NOMO-1 treated with dmso at 0.1 percent for 144 hours (cell line): ENCODE measurements at regions not wholly inside any gene's neighbourhood (a gene's known extent, or its start where the extent isn't known, plus 50 kb on each side); places are given as distances from the start of the nearest gene placed in this dataset.
"Not testable (repeated sequence)": the region's sequence is repeated elsewhere in the genome, so short reads cannot be mapped to it uniquely, and the experiment has no call there.

Experiments used
- DNase-seq: peaks from one replicate; lab custom pipeline; 2025; ENCODE audit not compliant: unreplicated experiment; lab: John Stamatoyannopoulos, UW

- DNase-seq, result not testable (repeated sequence)
Measured at GRCh38 chr7:66456431-66456830, 172.2 kb upstream of the KCTD7 start.

DNA sequence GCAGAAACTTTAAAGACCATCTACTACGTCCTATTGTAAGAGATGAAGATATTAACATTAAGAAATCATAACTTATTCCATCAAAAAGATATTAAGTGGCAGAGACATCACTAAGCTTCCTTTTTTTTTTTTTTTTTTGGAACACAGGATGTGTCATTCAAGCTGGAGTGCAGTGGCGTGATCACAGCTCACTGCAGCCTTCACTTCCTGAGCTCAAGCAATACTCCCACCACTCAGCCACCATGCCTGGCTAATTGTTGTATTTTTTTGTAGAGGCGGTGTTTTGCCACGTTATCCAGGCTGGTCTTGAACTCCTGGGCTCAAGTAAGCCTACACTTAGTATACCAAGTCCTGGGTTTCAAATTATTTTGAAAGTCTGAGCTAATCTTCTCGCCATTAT is 169.7 kb upstream of the KCTD7 start:
- not testable (repeated sequence) for DNase-seq

DNA sequence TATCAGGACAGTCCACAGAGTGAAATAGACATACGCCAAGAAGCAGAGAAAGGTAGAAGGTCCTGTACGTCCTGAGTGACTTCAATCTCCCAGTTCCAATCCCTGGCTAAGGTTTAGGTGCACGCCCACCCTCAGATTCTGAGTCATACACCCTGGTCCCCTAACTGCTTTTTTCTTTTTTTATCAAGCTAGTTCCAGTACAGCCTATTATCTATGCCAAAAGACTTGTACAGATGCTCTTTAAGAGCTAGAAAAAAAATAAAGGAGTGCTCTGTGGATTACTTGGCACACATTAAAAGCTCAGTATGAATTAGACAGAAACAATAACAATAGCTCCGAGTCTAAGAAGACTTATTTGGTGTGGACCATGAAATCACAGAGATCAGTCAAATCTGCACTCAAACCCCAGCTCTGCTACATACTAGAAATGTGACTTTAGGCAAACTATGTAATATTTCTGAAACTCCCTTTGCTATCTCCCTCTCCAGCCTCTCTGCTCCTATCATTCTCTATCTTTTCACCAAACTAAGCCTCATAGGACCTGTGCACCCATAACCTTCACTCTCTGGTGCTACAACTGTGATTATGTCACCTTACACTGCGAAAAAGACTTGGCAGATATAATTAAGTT is 168.8 kb upstream of the KCTD7 start:
- not testable (repeated sequence) for DNase-seq

DNA sequence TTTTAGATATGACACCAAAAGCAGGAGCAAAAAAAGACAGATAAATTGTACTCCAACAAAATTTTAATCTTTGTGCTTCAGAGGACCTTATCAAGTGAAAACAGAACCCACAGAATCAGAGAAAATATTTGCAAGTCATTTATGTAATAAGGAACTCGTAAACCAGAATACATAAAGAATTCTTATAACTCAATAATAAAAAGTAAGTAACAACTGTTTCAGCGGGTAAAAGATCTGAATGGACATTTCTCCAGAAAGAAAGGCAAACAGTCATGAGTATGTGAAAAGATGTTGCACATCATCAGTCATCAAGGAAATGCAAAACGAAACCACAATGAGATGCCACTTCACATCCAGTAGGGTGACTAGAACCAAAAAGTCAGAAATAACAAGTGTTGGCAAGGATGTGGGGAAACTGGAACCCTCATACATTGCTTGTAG is 167.7 kb upstream of the KCTD7 start:
- no peak for DNase-seq

DNA sequence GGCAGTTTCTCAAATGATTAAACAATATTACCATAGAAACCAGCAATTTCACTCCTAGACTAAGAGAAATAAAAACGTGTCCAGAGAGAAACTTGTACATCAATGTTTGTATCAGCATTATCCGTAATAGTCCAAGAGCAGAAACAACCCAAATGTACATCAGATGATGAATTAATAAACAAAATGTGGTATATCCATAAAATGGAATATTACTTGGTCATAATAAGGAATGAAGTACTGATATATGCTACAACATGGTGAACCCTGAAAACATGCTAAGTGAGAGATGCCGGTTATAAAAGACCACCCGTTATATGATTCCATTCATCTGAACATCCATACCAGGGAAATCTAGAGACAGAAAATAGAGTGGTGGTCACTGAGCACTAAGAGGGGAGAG is 167.3 kb upstream of the KCTD7 start:
- not testable (repeated sequence) for DNase-seq

DNA sequence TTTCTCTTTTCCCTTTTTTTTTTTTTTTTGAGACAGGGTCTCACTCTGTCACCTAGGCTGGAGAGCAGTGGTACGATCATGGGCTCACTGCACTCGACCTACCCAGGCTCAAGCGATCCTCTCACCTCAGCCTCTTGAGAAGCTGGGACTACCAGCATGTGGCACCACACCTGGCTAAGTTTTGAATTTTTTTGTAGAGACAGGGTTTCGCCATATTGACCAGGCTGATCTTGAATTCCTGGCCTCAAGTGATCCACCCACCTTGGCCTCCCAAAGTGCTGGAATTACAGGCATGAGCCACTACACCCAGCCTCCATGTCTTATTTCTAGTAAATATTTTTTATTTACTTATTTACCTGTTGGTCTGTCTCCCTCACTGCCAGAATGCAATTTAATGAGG is 165.8 kb upstream of the KCTD7 start:
- not testable (repeated sequence) for DNase-seq

DNA sequence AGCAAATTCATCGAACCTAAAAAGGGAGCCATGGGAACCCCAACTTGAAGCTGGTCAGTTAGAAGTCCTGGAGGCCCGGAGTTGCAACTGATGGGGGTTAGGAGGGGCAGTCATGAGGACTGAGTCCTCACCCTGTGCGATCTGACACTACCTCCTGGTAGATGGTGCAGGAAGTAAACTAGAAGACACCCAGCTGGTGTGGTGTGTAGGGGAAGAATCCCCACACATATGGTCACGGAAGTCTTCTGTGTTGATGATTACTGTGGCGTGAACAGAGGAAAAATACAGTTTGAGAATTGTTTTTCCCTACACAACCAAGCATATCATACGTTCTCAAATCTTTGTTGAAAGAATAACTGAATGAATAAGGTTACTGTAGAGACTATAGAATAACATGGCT is 164.6 kb upstream of the KCTD7 start:
- DNase-seq, result no peak

GRCh38 chr7:66466081-66466600 is 162.5 kb upstream of the KCTD7 start:
- DNase-seq, result no peak

- DNase-seq, result no peak
Measured at GRCh38 chr7:66467887-66468286, 160.8 kb upstream of the KCTD7 start.

DNA sequence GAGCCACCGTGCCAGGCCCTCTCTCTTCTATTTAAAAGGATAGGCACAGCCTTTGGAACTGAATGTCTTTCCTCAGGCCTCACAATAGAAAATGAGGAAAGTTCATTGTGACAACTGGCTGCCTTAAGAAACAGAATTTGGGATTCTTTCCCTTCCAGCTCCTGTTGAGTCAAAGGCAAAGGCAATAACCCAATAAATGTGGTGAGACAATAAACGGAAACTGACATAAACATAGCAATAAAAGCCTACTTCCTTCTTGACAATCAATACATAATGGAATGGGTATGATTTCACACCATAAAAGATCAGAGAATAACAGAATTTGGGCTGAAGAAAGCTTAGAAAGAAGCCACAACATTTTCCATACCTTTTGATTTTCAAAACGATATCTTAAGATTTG is 155.6 kb upstream of the KCTD7 start:
- DNase-seq, result not testable (repeated sequence)

- no peak for DNase-seq
Measured at GRCh38 chr7:66474441-66474840, 154.2 kb upstream of the KCTD7 start.

DNA sequence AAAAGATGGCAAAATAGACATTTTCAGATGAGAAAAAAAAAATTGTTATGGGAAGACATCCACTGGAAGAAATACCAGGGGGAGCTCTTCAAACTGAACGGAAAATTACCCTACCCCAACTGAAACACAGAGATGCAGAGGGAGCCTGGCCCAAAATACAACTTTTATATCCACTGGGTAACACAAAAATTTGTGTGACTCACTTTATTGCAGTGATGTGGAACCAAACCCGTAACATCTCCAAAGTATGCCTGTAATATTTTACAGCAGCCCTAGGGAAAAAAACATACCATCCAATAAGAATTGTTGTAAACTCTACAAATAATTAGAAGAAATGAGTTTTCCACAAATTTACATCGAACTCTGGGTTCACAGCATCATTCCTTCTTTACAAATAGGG is 152.6 kb upstream of the KCTD7 start:
- DNase-seq, result not testable (repeated sequence)

GRCh38 chr7:66477822-66478397 is 150.8 kb upstream of the KCTD7 start:
- not testable (repeated sequence) for DNase-seq

- DNase-seq, result not testable (repeated sequence)
Measured at GRCh38 chr7:66481229-66481628, 147.5 kb upstream of the KCTD7 start.

DNA sequence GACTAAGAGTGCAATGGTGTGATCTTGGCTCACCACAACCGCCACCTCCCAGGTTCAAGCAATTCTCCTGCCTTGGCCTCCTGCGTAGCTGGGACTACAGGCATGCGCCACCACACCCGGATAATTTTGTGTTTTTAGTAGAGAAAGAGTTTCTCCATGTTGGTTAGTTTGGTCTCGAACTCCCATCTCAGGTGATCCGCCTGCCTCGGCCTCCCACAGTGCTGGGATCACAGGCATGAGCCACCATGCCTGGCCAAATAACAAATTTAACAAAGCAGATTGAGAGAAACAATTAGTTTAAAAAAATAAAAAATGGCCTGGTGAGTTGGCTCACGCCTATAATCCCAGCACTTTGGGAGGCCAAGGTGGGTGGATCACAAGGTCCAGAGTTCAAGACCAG is 139.6 kb upstream of the KCTD7 start:
- not testable (repeated sequence) for DNase-seq

- not testable (repeated sequence) for DNase-seq
Measured at GRCh38 chr7:66489741-66490140, 138.9 kb upstream of the KCTD7 start.

- DNase-seq, result not testable (repeated sequence)
Measured at GRCh38 chr7:66490979-66491378, 137.7 kb upstream of the KCTD7 start.

DNA sequence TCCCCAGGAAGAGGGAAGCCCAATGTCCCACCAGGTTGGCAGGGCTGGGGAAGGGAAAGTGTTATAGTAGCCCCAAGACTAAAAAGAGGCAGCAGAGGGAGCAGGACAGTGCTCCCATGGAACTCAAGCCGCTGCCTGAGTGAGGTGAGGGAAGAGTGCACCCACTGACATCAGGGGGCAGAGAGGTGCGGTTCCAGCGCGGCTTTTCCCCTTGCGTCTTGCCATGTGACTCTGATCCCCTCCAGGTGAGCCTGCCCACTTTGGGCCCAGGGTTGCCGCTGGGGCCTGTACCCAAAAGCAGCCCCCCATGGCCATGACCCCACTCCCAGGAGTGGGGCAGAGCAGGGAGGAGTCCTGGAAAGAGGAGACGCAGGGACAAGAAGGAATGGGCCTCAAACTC is 136.3 kb upstream of the KCTD7 start:
- not testable (repeated sequence) for DNase-seq

DNA sequence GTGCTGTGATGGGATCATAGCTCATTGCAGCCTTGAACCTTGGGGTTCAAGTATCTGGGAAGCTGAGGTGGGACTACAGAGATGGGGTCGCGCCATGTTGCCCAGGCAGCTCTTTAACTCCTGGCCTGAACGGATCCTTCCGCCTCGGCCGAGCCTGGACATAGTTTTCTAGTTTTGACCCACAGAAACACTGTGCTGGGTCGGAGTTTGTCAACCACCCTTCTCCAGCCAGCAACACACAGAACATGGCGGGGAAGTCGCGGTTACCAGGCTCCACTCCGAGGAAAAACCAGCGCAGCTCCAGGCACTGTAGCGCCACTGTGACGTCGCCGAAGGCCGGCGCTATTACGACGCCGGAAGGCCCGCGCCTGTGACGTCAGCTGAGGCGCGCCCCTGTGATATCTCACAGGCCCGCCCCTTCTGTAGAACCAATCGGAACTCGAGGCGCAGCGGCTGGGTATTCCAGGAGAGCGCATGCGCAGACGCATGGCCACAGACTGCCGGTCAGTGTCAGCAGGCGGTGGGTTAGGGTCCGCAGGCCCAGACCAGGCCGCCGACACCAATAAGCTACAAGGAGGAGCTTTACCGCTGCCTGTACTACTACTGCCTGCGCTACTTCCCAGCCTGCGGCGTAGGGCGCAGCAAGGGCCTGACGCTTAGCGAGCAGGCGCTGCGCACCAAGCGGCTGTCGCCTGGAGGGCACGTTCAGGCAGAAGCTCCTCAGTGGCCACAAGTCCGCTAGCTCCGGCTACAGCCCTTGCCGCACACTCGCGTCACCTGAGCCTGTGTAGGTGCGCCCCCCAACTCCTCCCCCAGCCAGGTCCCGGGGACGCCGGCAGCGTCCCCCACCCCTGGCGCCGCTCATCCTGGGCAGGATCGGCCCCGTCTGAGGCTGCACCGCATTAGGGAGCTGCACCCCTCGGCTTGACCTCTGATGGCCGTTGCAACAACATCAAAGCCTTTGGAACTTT is 135.2 kb upstream of the KCTD7 start:
- peak; percentile 94 for DNase-seq

DNA sequence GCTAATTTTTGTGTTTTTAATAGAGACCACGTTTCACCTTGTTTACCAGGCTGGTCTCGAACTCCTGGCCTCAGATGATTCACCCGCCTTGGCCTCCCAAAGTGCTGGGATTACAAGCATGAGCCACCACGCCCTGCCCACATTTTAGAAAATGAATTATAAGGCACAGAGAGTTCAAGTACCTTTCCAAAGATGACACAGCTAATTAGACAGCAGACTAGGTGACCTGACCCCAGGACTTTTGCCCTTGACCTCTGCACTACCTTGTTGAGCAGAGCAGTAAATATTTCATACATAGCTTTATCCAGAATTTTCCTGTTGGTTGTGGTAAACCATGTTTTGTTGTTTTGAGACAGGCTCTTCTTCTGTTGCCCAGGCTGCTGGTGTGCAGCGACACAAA is 131.3 kb upstream of the KCTD7 start:
- no peak for DNase-seq

DNA sequence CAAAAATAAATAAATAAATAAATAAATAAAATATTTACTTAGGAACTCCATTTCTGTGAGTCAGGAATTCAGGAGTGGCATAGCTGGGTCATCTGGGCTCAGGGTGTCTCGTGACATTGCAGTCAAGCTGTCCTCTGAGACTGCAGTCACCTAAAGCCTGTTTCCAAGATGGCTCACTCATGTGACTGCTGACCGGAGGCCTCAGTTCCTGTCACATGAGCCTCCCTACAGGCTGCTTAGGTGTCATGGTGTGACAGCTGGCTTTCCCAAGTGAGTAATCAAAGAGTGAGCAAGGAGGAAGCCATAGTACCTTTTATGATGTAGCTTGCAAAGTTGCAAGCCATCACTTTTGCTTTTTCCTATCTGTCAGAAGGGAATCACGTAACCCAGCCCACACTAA is 128.6 kb upstream of the KCTD7 start:
- DNase-seq, result no peak
